VCaP (cell line): ENCODE measurements at regions not wholly inside any gene's neighbourhood (a gene's known extent, or its start where the extent isn't known, plus 50 kb on each side); places are given as distances from the start of the nearest gene placed in this dataset.
"Not testable (repeated sequence)": the region's sequence is repeated elsewhere in the genome, so short reads cannot be mapped to it uniquely, and the experiment has no call there.

Experiments
- H3K27ac ChIP-seq: fragments of 450-650 bp; 2 replicates; pipeline ENCODE4 v1.5.1; 2017
- CTCF ChIP-seq: fragments of 450-650 bp; conservative IDR thresholded peaks from 2 replicates; pipeline ENCODE4 v1.5.1; 2017; ENCODE audit warnings: mild to moderate bottlenecking, moderate library complexity

DNA sequence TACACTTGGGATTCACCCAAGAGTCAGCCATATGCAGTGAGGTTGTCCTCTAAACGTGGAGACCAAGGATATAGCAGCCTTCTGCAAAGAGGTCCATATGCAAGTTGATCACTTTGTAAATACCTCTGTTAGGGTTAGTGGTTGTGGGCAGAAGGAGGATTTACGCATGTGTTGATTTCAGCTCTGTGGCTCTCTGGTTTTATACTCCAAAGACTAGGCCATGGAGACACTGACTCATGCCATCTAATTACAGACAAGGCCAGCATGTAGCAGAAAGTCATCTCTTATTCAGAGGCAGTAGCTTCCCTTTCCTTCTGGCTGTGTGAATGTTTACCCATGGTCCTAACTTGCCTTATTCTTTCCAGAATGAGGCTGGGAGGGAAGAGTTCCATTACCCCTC is 140.9 kb upstream of the GOLGA6L4 start:
- H3K27ac ChIP-seq = not testable (repeated sequence)

- not testable (repeated sequence) for H3K27ac ChIP-seq
Measured at GRCh38 chr15:84097053-84097452, 138.5 kb upstream of the GOLGA6L4 start.

DNA sequence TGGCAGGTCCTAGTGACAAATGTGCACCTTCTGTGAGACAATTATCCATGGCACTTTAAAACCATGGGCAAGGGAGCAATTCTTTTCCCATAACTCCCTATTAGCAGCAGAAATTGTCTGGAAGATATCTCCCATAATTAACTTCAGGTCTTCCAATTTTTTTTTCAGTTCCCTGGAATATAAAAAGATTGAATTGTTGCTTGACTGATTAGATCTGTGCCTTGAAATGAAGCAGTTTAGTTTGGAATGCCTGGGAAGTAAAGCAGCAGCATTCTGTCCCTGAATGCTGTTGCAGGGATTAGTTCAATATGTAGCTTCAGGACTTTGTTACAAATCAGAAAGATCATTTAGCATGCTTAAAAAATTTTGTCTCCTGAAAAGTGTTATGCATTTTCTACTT is 137.0 kb upstream of the GOLGA6L4 start:
- no peak overlapping the region for H3K27ac ChIP-seq
- no peak for TF ChIP-seq CTCF

DNA sequence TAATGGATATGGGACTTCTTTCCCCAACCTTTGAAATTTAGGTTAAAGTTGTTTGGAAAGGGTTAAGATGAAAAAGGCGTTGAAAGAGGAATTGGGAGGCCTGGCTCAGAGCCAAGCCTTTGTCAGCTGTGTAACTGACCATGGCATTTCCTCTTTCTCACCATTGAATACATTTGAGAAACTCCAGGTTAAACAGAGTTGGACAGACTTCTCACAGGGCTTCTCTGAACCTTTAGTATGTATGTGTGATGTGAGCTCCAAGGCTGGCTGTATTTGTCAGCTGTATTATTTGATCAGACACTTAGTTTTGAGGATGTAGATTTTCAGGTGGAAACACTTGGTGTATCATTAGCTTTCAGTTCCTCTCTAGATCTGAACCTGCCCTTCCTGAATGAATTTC is 136.4 kb upstream of the GOLGA6L4 start:
- no peak overlapping the region for H3K27ac ChIP-seq
- no peak for TF ChIP-seq CTCF

GRCh38 chr15:84103345-84103744 is 132.2 kb upstream of the GOLGA6L4 start:
- no peak for TF ChIP-seq CTCF
- no peak overlapping the region for H3K27ac ChIP-seq

DNA sequence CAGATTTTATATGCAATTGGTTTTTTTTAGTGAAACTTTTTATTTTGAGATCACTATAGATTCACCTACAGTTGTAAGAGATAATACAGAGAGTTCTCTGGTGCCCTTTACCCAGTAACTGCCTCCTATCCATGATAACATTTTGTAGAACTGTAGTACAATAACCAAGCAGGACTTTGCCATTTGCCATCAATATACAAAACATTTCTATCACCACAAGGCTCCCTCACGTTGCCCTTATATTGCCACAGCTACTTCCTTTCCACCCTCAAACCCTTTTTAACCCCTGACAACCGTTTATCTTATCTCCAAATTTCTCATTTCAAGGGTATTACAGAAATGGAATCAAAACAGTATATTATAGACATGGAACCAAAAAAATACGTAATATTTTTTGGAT is 130.7 kb upstream of the GOLGA6L4 start:
- H3K27ac ChIP-seq = no peak overlapping the region
- TF ChIP-seq CTCF = no peak

DNA sequence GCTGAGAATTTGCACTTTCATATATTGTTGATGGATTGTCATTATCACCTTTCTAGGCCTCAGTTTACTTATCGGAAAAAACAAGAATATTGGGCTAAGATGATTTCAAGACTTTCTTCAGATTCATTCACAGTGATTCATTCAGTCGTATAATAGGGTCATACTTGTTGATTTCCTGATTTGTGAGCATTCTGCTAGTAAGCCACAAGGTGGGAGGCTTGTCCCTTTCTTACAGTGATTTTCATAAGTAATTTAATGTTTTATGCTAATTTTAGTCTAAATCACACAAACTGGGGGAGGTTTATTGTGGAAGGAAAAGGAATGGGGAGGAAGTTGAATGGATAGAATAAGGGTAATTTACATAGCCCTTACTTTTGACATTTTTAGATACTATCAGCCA is 126.8 kb upstream of the GOLGA6L4 start:
- H3K27ac ChIP-seq = no peak overlapping the region
- peak; percentile 32; the same call in 1 of the 2 replicates for TF ChIP-seq CTCF

GRCh38 chr15:84111575-84111974 is 124.0 kb upstream of the GOLGA6L4 start:
- no peak for TF ChIP-seq CTCF
- no peak overlapping the region for H3K27ac ChIP-seq

- H3K27ac ChIP-seq = no peak overlapping the region
- no peak for TF ChIP-seq CTCF
Measured at GRCh38 chr15:84112025-84112424, 123.5 kb upstream of the GOLGA6L4 start.
